PC-3 (cell line): ENCODE measurements at regions not wholly inside any gene's neighbourhood (a gene's known extent, or its start where the extent isn't known, plus 50 kb on each side); places are given as distances from the start of the nearest gene placed in this dataset.

Experiments
- EZH2 ChIP-seq: fragments of 300-600 bp; sonication (generic); IDR thresholded peaks from one replicate; pipeline ENCODE4 v1.6.1; 2017; ENCODE audit warnings: antibody characterized with exemption, mild to moderate bottlenecking, low read length; ENCODE audit not compliant: unreplicated experiment
- TF ChIP-seq, protein P1 (sequence below): fragments of 300-600 bp; sonication (generic); conservative IDR thresholded peaks from 2 replicates; pipeline ENCODE4 v1.5.1; 2017; ENCODE audit warnings: antibody characterized with exemption, low read depth, mild to moderate bottlenecking, low read length

- TF ChIP-seq, protein P1, sequence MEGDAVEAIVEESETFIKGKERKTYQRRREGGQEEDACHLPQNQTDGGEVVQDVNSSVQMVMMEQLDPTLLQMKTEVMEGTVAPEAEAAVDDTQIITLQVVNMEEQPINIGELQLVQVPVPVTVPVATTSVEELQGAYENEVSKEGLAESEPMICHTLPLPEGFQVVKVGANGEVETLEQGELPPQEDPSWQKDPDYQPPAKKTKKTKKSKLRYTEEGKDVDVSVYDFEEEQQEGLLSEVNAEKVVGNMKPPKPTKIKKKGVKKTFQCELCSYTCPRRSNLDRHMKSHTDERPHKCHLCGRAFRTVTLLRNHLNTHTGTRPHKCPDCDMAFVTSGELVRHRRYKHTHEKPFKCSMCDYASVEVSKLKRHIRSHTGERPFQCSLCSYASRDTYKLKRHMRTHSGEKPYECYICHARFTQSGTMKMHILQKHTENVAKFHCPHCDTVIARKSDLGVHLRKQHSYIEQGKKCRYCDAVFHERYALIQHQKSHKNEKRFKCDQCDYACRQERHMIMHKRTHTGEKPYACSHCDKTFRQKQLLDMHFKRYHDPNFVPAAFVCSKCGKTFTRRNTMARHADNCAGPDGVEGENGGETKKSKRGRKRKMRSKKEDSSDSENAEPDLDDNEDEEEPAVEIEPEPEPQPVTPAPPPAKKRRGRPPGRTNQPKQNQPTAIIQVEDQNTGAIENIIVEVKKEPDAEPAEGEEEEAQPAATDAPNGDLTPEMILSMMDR, result no peak
- no peak for TF ChIP-seq EZH2
Observed at GRCh38 chr12:105616971-105617540, 286.6 kb downstream of the C12orf75 start.
